ENCODE measurements at regions not wholly inside any gene's neighbourhood (a gene's known extent, or its start where the extent isn't known, plus 50 kb on each side); places are given as distances from the start of the nearest gene placed in this dataset.

DNA sequence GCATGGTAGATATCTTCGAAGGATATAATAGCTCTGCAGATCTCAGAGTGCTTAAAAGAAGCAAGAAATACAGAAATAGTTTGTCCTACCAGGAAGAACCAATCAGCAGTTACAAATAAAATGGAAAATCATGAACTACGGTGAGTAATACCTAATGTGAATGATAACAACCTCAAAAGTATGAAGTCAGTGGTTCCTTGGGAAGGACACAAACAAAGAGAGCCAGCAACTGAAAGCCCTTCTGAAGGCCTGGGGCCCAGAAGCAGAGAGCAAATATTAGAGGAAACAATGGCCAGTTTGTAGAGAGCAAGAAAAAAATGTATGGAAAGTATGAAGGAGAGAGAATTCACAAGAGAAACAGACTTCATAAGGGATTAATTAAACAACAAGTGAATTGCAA is 226.8 kb upstream of the CHST9 start:
- TF ChIP-seq, protein P1, sequence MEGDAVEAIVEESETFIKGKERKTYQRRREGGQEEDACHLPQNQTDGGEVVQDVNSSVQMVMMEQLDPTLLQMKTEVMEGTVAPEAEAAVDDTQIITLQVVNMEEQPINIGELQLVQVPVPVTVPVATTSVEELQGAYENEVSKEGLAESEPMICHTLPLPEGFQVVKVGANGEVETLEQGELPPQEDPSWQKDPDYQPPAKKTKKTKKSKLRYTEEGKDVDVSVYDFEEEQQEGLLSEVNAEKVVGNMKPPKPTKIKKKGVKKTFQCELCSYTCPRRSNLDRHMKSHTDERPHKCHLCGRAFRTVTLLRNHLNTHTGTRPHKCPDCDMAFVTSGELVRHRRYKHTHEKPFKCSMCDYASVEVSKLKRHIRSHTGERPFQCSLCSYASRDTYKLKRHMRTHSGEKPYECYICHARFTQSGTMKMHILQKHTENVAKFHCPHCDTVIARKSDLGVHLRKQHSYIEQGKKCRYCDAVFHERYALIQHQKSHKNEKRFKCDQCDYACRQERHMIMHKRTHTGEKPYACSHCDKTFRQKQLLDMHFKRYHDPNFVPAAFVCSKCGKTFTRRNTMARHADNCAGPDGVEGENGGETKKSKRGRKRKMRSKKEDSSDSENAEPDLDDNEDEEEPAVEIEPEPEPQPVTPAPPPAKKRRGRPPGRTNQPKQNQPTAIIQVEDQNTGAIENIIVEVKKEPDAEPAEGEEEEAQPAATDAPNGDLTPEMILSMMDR (IDR thresholded peaks at IDR 0.05), result no peak
- no peak for TF ChIP-seq POLR2A (IDR thresholded peaks at IDR 0.05)
- TF ChIP-seq EP300 (IDR thresholded peaks at IDR 0.05; ENCODE audit: low read depth), result no peak
- TF ChIP-seq POLR2AphosphoS5 (IDR thresholded peaks at IDR 0.05), result no peak
